HK-2 (cell line): ENCODE measurements at regions not wholly inside any gene's neighbourhood (a gene's known extent, or its start where the extent isn't known, plus 50 kb on each side); places are given as distances from the start of the nearest gene placed in this dataset.

ENCODE experiments used
- DNase-seq: peaks from one replicate; pipeline ENCODE4 v3.0.0-alpha.2; 2018; ENCODE audit not compliant: unreplicated experiment

DNA sequence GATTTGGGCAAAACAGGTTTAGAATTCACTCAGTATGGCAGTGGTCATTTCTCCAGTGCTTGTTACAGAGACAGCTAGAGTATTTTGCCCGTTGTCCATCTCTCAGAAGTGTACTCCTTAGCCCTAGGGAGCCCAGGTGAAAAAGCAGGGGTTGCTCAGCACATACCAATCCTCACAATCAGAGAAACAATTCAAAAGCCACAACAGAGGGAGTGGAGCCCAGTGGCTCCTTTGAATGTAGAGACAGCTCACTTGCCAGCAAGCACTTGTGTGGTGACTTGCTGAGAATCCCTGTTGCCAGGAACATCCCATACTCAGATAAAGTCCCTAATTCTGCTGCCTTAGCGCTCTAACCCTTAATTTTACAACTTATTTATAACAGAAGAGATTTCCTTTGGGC lies 1488.3 kb downstream of the RPA4 start:
- no peak for DNase-seq

- DNase-seq: no peak
Observed at GRCh38 chrX:98379134-98379533, 1495.4 kb downstream of the RPA4 start.

GRCh38 chrX:98380106-98380505 lies 1496.4 kb downstream of the RPA4 start:
- DNase-seq: no peak

DNA sequence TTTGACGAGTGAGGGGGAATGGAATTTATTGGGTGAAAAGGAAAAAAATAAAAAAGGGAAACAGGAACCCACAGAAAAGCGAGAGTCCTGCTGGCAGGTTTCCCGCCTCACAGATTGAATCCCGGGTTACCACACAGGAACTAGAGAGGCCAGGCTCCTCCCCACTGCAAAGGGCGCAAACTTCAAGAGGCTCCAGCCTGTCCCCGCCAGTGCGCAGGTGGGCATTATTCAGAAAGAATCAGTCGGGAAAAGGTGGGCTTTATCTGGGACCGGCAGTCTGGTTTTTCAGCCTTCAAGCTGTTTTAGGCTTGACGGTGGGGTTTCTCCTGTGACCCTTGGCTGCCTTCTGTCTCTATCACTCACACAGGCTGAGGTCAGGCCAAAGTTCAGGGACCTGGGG lies 1496.8 kb downstream of the RPA4 start:
- no peak for DNase-seq

GRCh38 chrX:98398542-98398941 lies 1514.8 kb downstream of the RPA4 start:
- DNase-seq: no peak

GRCh38 chrX:98405376-98405775 lies 1521.7 kb downstream of the RPA4 start:
- DNase-seq: no peak

GRCh38 chrX:98407584-98407983 lies 1523.9 kb downstream of the RPA4 start:
- no peak for DNase-seq

DNA sequence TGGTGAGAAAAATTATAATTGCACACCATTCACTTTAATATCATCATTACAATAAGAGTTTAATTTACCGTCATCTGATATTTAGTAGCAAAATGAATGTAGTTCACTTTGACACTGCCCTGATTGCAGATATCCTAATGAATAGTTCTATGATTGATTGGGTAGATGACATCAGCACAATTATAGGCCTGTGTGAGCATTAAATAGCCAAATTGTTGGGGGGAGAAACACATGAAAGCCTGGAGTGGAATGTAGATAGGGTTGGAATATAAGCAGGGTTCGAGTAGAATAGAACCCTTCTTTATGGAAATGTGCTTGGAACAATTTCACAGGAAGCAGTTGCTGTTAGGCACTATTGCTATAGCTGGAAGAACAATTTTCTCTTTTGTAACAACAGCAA lies 1526.2 kb downstream of the RPA4 start:
- DNase-seq: no peak

GRCh38 chrX:98412058-98412457 lies 1528.3 kb downstream of the RPA4 start:
- no peak for DNase-seq

DNA sequence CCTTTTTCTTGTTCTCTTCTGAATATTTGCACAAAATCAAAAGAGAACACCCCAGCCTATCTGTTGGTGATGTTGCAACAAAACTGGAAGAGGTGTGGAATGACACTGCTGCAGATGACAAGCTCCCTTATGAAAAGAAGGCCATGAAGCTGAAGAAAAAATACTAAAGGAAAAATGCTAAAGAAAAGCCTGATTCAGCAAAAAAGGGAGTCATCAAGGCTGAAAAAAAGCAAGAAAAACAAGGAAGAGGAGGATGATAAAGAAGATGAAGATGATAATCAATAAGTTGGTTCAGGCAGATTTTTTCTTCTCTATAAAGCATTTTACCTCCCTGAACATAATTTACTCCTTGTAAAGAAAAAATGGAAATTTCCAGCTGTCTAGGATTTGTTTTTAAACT lies 1538.8 kb downstream of the RPA4 start:
- no peak for DNase-seq

- DNase-seq: no peak
Observed at GRCh38 chrX:98432413-98432812, 1548.7 kb downstream of the RPA4 start.

DNA sequence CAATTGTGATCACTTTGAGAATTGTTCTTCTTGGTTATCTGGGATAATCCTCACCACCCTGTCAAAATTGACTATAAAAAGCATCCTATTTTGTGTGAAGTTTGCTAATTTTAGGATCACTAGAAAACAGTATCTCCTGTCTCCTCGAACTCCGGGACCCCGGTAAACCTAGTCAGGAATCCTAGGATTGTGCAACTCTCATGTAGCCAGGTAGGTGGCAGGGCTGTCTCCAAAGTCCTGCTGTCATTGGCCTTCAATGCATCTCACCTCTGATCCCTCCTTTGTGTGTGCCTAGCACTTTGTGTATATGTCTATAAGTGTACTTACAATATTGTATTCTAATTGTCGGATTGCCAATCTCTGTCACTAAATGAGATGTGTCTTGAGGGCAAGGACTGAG lies 1564.8 kb downstream of the RPA4 start:
- no peak for DNase-seq

GRCh38 chrX:98452456-98452855 lies 1568.7 kb downstream of the RPA4 start:
- no peak for DNase-seq

DNA sequence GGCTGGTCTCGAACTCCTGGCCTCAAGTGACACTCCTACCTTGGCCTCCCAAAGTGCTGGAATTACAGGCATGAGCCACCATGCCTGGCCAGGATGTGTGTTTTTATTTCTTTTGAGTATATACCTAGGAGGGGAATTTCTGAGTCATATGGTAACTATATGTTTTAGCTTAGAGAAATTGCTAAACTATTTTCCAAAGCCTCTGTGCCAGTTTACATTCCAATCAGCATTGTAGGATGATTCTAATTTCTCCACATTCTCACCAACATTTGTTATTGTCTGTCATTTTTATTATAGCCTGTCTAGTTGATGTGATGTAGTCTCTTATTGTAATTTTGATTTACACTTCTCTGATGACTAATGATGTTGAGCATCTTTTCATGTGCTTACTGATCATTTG lies 1576.0 kb downstream of the RPA4 start:
- no peak for DNase-seq

- no peak for DNase-seq
Observed at GRCh38 chrX:98480606-98481005, 1596.9 kb downstream of the RPA4 start.

DNA sequence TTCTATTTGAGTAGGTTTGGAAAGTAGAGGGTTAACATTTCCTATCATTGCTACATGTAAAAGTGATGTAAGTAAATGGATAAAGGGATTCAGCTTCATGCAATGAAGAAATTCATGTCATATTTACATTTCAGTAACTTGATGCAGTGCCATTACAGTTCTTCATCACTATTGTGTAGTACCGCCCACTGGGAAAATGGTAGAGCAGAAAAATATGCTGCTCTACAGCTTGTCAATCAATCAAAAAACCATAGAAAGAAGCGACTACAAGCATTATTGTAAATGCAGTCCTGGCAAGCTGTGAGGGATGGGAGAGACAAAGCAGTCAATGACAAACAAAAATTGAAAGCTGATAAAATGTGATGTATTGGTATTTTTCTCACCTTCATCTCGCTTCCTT lies 1597.9 kb downstream of the RPA4 start:
- DNase-seq: no peak

GRCh38 chrX:98490670-98491069 lies 1607.0 kb downstream of the RPA4 start:
- DNase-seq: no peak

- DNase-seq: no peak
Observed at GRCh38 chrX:98501426-98501825, 1617.7 kb downstream of the RPA4 start.

GRCh38 chrX:98506907-98507306 lies 1623.2 kb downstream of the RPA4 start:
- no peak for DNase-seq

DNA sequence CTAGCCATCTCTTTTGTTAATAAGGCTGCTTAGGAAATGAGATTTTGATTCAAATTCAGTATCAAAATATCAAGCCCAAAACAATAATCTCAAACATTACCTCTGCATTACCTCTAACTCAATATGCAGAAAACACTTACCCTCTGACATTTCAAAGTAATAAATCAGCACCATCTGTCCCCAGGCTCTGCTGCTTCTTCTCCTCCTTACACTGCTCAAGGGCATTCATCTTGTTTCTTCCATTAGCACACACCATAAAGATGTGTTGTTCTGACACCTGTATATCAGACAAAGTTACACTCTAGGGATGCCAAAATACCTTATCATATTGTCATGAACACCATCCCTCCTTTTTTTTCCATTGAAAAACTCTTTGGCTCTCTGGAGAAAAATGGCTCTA lies 1630.3 kb downstream of the RPA4 start:
- DNase-seq: no peak

GRCh38 chrX:98516120-98516519 lies 1632.4 kb downstream of the RPA4 start:
- DNase-seq: no peak

GRCh38 chrX:98523026-98523425 lies 1639.3 kb downstream of the RPA4 start:
- DNase-seq: no peak

- DNase-seq: no peak
Observed at GRCh38 chrX:98523521-98523920, 1639.8 kb downstream of the RPA4 start.

GRCh38 chrX:98548519-98548918 lies 1664.8 kb downstream of the RPA4 start:
- DNase-seq: no peak

GRCh38 chrX:98568795-98569194 lies 1685.1 kb downstream of the RPA4 start:
- DNase-seq: no peak
